Parathyroid adenoma (tissue), 2 donors: ENCODE measurements at regions not wholly inside any gene's neighbourhood (a gene's known extent, or its start where the extent isn't known, plus 50 kb on each side); places are given as distances from the start of the nearest gene placed in this dataset.

Experiments used
- H2AFZ ChIP-seq: fragments of 300-600 bp; sonication (generic); one replicate; pipeline ENCODE4 v1.7.0; 2017; ENCODE audit warnings: antibody characterized with exemption, mild to moderate bottlenecking
- H3K27ac ChIP-seq: fragments of 300-600 bp; sonication (generic); one replicate; pipeline ENCODE4 v1.7.0; 2017
- H3K27me3 ChIP-seq: fragments of 300-600 bp; sonication (generic); one replicate; pipeline ENCODE4 v1.7.0; 2017; ENCODE audit warnings: low read length; ENCODE audit not compliant: control insufficient read depth, insufficient read depth
- H3K36me3 ChIP-seq: fragments of 300-600 bp; sonication (generic); one replicate; pipeline ENCODE4 v1.7.0; 2017; ENCODE audit warnings: low read length; ENCODE audit not compliant: control insufficient read depth, insufficient read depth
- H3K4me1 ChIP-seq: fragments of 300-600 bp; sonication (generic); one replicate; pipeline ENCODE4 v1.7.0; 2017; ENCODE audit warnings: control low read depth
- H3K4me2 ChIP-seq: fragments of 300-600 bp; sonication (generic); one replicate; pipeline ENCODE4 v1.7.0; 2017; ENCODE audit warnings: low read length
- H3K4me3 ChIP-seq: fragments of 300-600 bp; sonication (generic); one replicate; pipeline ENCODE4 v1.7.0; 2017; ENCODE audit warnings: low read depth, low read length
- H3K79me2 ChIP-seq: fragments of 300-600 bp; sonication (generic); one replicate; pipeline ENCODE4 v1.7.0; 2017; ENCODE audit warnings: control low read depth
- H3K9ac ChIP-seq: fragments of 300-600 bp; sonication (generic); one replicate; pipeline ENCODE4 v1.7.0; 2017; ENCODE audit warnings: mild to moderate bottlenecking
- H3K9me3 ChIP-seq: fragments of 300-600 bp; sonication (generic); one replicate; pipeline ENCODE4 v1.7.0; 2017; ENCODE audit warnings: low read length; ENCODE audit not compliant: control insufficient read depth
- CTCF ChIP-seq: fragments of 300-600 bp; sonication (generic); IDR thresholded peaks from one replicate; pipeline ENCODE4 v1.7.0; 2017; ENCODE audit warnings: antibody characterized with exemption, mild to moderate bottlenecking
- donor health status: primary hyperparathyroidism.

GRCh38 chr7:130989101-130989795 lies 255.2 kb upstream of the KLF14 start:
- Histone ChIP-seq H3K4me3 (no peak overlapping the region), H3K4me1 (peaks cover 21% of the 10 kb centered on the region), H3K36me3 (no peaks in the 10 kb centered on the region), H3K27me3 (no peaks in the 10 kb centered on the region), H3K79me2 (peaks cover 68% of the 10 kb centered on the region), H3K4me2 (no peak overlapping the region), H2AFZ (no peak overlapping the region), H3K9me3 (no peaks in the 10 kb centered on the region), H3K27ac (peak overlapping the region; percentile 30), H3K9ac (no peak overlapping the region)
- TF ChIP-seq CTCF: no peak

- peaks cover 27% of the 10 kb centered on the region for H3K4me1 ChIP-seq
- no peak overlapping the region for H3K4me2 ChIP-seq
These were observed 256.3 kb upstream of the KLF14 start for GRCh38 chr7:130990178-130990832.

GRCh38 chr7:130993671-130994365 lies 259.8 kb upstream of the KLF14 start:
- no peak overlapping the region for H3K4me3 ChIP-seq

More at GRCh38 chr7:130990178-130990832, 256.3 kb upstream of the KLF14 start:
- no peak overlapping the region for H3K27ac ChIP-seq
- H3K27me3 ChIP-seq: no peaks in the 10 kb centered on the region
- H3K9ac ChIP-seq: no peak overlapping the region
- H3K36me3 ChIP-seq: no peaks in the 10 kb centered on the region
- no peaks in the 10 kb centered on the region for H3K9me3 ChIP-seq
- H2AFZ ChIP-seq: no peak overlapping the region
- H3K4me3 ChIP-seq: no peak overlapping the region
- TF ChIP-seq CTCF: no peak
- peaks cover 68% of the 10 kb centered on the region for H3K79me2 ChIP-seq

GRCh38 chr7:130994378-130995115 lies 260.5 kb upstream of the KLF14 start:
- TF ChIP-seq CTCF: no peak
- Histone ChIP-seq H3K36me3 (no peaks in the 10 kb centered on the region), H3K27me3 (no peaks in the 10 kb centered on the region), H3K9ac (no peak overlapping the region), H3K79me2 (peaks cover 69% of the 10 kb centered on the region), H2AFZ (no peak overlapping the region), H3K4me1 (peaks cover 37% of the 10 kb centered on the region), H3K9me3 (no peaks in the 10 kb centered on the region), H3K4me3 (no peak overlapping the region), H3K27ac (peak overlapping the region; percentile 9), H3K4me2 (no peak overlapping the region)

More at GRCh38 chr7:130993671-130994365, 259.8 kb upstream of the KLF14 start:
- no peaks in the 10 kb centered on the region for H3K27me3 ChIP-seq
- peaks cover 66% of the 10 kb centered on the region for H3K79me2 ChIP-seq
- H3K4me2 ChIP-seq: no peak overlapping the region
- H3K9ac ChIP-seq: no peak overlapping the region
- H3K27ac ChIP-seq: peak overlapping the region; percentile 9
- H3K4me1 ChIP-seq: peaks cover 43% of the 10 kb centered on the region
- H3K9me3 ChIP-seq: no peaks in the 10 kb centered on the region
- H2AFZ ChIP-seq: no peak overlapping the region
- no peak for TF ChIP-seq CTCF
- no peaks in the 10 kb centered on the region for H3K36me3 ChIP-seq
